Neural progenitor cell (in vitro differentiated cells): ENCODE measurements at regions not wholly inside any gene's neighbourhood (a gene's known extent, or its start where the extent isn't known, plus 50 kb on each side); places are given as distances from the start of the nearest gene placed in this dataset.

Experiments
- CTCF ChIP-seq: fragments of 200-600 bp; sonication (generic); IDR thresholded peaks from 2 replicates; pipeline ENCODE4 v1.5.1; 2017; ENCODE audit warnings: antibody characterized with exemption, mild to moderate bottlenecking
- EZH2 ChIP-seq: fragments of 200-600 bp; sonication (generic); IDR thresholded peaks from 2 replicates; pipeline ENCODE4 v1.6.1; 2017; ENCODE audit warnings: antibody characterized with exemption, mild to moderate bottlenecking, moderate library complexity

- TF ChIP-seq CTCF (no peak), EZH2 (no peak)
Measured at GRCh38 chr3:77931255-77932009, 891.5 kb downstream of the ROBO2 start.
